ENCODE measurements at regions not wholly inside any gene's neighbourhood (a gene's known extent, or its start where the extent isn't known, plus 50 kb on each side); places are given as distances from the start of the nearest gene placed in this dataset.

- no peak overlapping the region for H3K4me3 ChIP-seq (ENCODE audit: low read depth, low read length)
- TF ChIP-seq CTCF (conservative IDR thresholded peaks at IDR 0.05; ENCODE audit: low read depth, low read length) = no peak
- DNase-seq (ENCODE audit: low read depth) = no peak
Observed at GRCh38 chrX:40265936-40266335, 168.2 kb upstream of the BCOR start.

GRCh38 chrX:40263014-40263560, 165.3 kb upstream of the BCOR start:
- no peak overlapping the region for H3K4me3 ChIP-seq (ENCODE audit: low read depth, low read length)
- peak; percentile 27 for DNase-seq (ENCODE audit: low read depth)
- TF ChIP-seq CTCF (conservative IDR thresholded peaks at IDR 0.05; ENCODE audit: low read depth, low read length) = no peak

- DNase-seq (ENCODE audit: low read depth) = peak; percentile 71
- no peak overlapping the region for H3K4me3 ChIP-seq (ENCODE audit: low read depth, low read length)
- no peak for TF ChIP-seq CTCF (conservative IDR thresholded peaks at IDR 0.05; ENCODE audit: low read depth, low read length)
Observed at GRCh38 chrX:40262157-40263013, 164.6 kb upstream of the BCOR start.

GRCh38 chrX:40261833-40262156, 164.0 kb upstream of the BCOR start:
- TF ChIP-seq CTCF (conservative IDR thresholded peaks at IDR 0.05; ENCODE audit: low read depth, low read length) = no peak
- H3K4me3 ChIP-seq (ENCODE audit: low read depth, low read length) = no peak overlapping the region
- no peak for DNase-seq (ENCODE audit: low read depth)

- DNase-seq (ENCODE audit: low read depth) = peak; percentile 43
- no peak for TF ChIP-seq CTCF (conservative IDR thresholded peaks at IDR 0.05; ENCODE audit: low read depth, low read length)
Observed at GRCh38 chrX:40260146-40260747, 162.5 kb upstream of the BCOR start.

GRCh38 chrX:40258909-40259308, 161.2 kb upstream of the BCOR start:
- no peak overlapping the region for H3K4me3 ChIP-seq (ENCODE audit: low read depth, low read length)
- DNase-seq (ENCODE audit: low read depth) = no peak
- TF ChIP-seq CTCF (conservative IDR thresholded peaks at IDR 0.05; ENCODE audit: low read depth, low read length) = no peak

More at GRCh38 chrX:40260146-40260747, 162.5 kb upstream of the BCOR start:
- H3K4me3 ChIP-seq (ENCODE audit: low read depth, low read length) = no peak overlapping the region
